SU-DHL-6 (cell line): ENCODE measurements at regions not wholly inside any gene's neighbourhood (a gene's known extent, or its start where the extent isn't known, plus 50 kb on each side); places are given as distances from the start of the nearest gene placed in this dataset.
"Not testable (repeated sequence)": the region's sequence is repeated elsewhere in the genome, so short reads cannot be mapped to it uniquely, and the experiment has no call there.

Experiments used
- H2AFZ ChIP-seq: fragments of 200-600 bp; sonication (generic); 2 replicates; pipeline ENCODE4 v1.6.1; 2014; ENCODE audit warnings: low read depth, mild to moderate bottlenecking, moderate library complexity, mixed read lengths, antibody characterized with exemption, low read length; ENCODE audit not compliant: severe bottlenecking
- H3F3A ChIP-seq: fragments of 200-600 bp; shearing (Covaris generic); 2 replicates; pipeline ENCODE4 v1.6.0; 2016; ENCODE audit warnings: antibody characterized with exemption, mild to moderate bottlenecking; ENCODE audit not compliant: insufficient read depth
- H3K27ac ChIP-seq: fragments of 200-600 bp; sonication (generic); 2 replicates; pipeline ENCODE4 v1.5.1; 2016; ENCODE audit warnings: low read depth, mild to moderate bottlenecking, low read length, moderate library complexity, mixed read lengths
- H3K27me3 ChIP-seq: fragments of 200-600 bp; sonication (generic), shearing (Covaris generic); 2 replicates; pipeline ENCODE4 v1.6.0; 2014; ENCODE audit warnings: mild to moderate bottlenecking, low read length
- H3K36me3 ChIP-seq: fragments of 200-600 bp; sonication (generic); 2 replicates; pipeline ENCODE4 v1.6.1; 2014; ENCODE audit warnings: mild to moderate bottlenecking, low read length, mixed read lengths
- H3K4me2 ChIP-seq: fragments of 300-600, 200-600 bp; shearing (Covaris generic), sonication (generic); 2 replicates; pipeline ENCODE4 v1.6.0; 2014; ENCODE audit warnings: low read length, low read depth, mild to moderate bottlenecking; ENCODE audit not compliant: poor library complexity, severe bottlenecking
- H3K4me3 ChIP-seq: fragments of 200-600 bp; sonication (generic); 2 replicates; pipeline ENCODE4 v1.5.1; 2014; ENCODE audit warnings: antibody characterized with exemption, low read length, mild to moderate bottlenecking, mixed read lengths; ENCODE audit not compliant: insufficient read depth, poor library complexity, severe bottlenecking
- H3K79me2 ChIP-seq: fragments of 200-600 bp; sonication (generic); 2 replicates; pipeline ENCODE4 v1.6.1; 2014; ENCODE audit warnings: mild to moderate bottlenecking, low read length, moderate library complexity; ENCODE audit not compliant: insufficient read depth
- H3K9ac ChIP-seq: fragments of 200-600 bp; sonication (generic); 2 replicates; pipeline ENCODE4 v1.7.0; 2014; ENCODE audit warnings: mild to moderate bottlenecking, low read length
- H3K9me2 ChIP-seq: fragments of 200-600 bp; sonication (generic); replicated peaks from 2 replicates; pipeline ENCODE4 v1.6.1; 2014; ENCODE audit warnings: low read length; ENCODE audit not compliant: insufficient read depth
- H3K9me3 ChIP-seq: fragments of 200-600 bp; sonication (generic); 2 replicates; pipeline ENCODE4 v1.6.1; 2014; ENCODE audit warnings: low read length, mixed read lengths; ENCODE audit not compliant: insufficient read depth
- H4K20me1 ChIP-seq: fragments of 200-600 bp; sonication (generic); 2 replicates; pipeline ENCODE4 v1.6.1; 2014; ENCODE audit warnings: low read depth, mild to moderate bottlenecking, antibody characterized with exemption, low read length, moderate library complexity, mixed read lengths
- CTCF ChIP-seq: fragments of 200-600 bp; sonication (generic); IDR thresholded peaks from one replicate; pipeline ENCODE4 v1.5.1; 2017; ENCODE audit warnings: antibody characterized with exemption, mild to moderate bottlenecking, low read length, moderate library complexity; ENCODE audit not compliant: insufficient read depth, poor library complexity, severe bottlenecking
- EZH2phosphoT487 ChIP-seq: fragments of 200-600 bp; sonication (generic), shearing (Covaris generic); conservative IDR thresholded peaks from 2 replicates; pipeline ENCODE4 v1.6.1; 2018; ENCODE audit warnings: mild to moderate bottlenecking, antibody characterized with exemption, low read length, moderate library complexity, mixed read lengths

- Histone ChIP-seq H3K9me2 (no peaks in the 10 kb centered on the region), H3K27ac (no peak overlapping the region), H2AFZ (no peak overlapping the region), H3K9me3 (no peaks in the 10 kb centered on the region), H3K4me3 (no peak overlapping the region), H3K4me2 (no peak overlapping the region), H3K36me3 (no peaks in the 10 kb centered on the region), H4K20me1 (no peaks in the 10 kb centered on the region), H3K9ac (no peak overlapping the region), H3K79me2 (no peaks in the 10 kb centered on the region), H3K27me3 (no peaks in the 10 kb centered on the region), H3F3A (no peaks in the 10 kb centered on the region)
- TF ChIP-seq CTCF: no peak
Measured at GRCh38 chr6:81589465-81590313, 162.8 kb downstream of the TENT5A start.

- not testable (repeated sequence) for H3K27me3 ChIP-seq, H3K9ac ChIP-seq, H2AFZ ChIP-seq, H3K36me3 ChIP-seq, H3K9me2 ChIP-seq, H3F3A ChIP-seq, H4K20me1 ChIP-seq, H3K9me3 ChIP-seq, H3K79me2 ChIP-seq, H3K27ac ChIP-seq, H3K4me2 ChIP-seq, H3K4me3 ChIP-seq
Measured at GRCh38 chr6:81585686-81586085, 166.8 kb downstream of the TENT5A start.

GRCh38 chr6:81584156-81584555 lies 168.3 kb downstream of the TENT5A start:
- H3K9me3 ChIP-seq, H3K9me2 ChIP-seq, H3K9ac ChIP-seq, H3K79me2 ChIP-seq, H3K27me3 ChIP-seq, H3K4me2 ChIP-seq, H2AFZ ChIP-seq, H4K20me1 ChIP-seq, H3F3A ChIP-seq, H3K27ac ChIP-seq, H3K4me3 ChIP-seq, H3K36me3 ChIP-seq: not testable (repeated sequence)

GRCh38 chr6:81575442-81575841 lies 177.0 kb downstream of the TENT5A start:
- H4K20me1 ChIP-seq: no peaks in the 10 kb centered on the region
- H3K9me2 ChIP-seq: no peaks in the 10 kb centered on the region
- H3K36me3 ChIP-seq: no peaks in the 10 kb centered on the region
- H2AFZ ChIP-seq: no peak overlapping the region
- H3K79me2 ChIP-seq: no peaks in the 10 kb centered on the region
- H3K27me3 ChIP-seq: no peaks in the 10 kb centered on the region
- no peak overlapping the region for H3K4me2 ChIP-seq
- H3K4me3 ChIP-seq: no peak overlapping the region
- H3K9ac ChIP-seq: no peak overlapping the region
- H3K9me3 ChIP-seq: no peaks in the 10 kb centered on the region
- no peak overlapping the region for H3K27ac ChIP-seq
- H3F3A ChIP-seq: no peaks in the 10 kb centered on the region
- no peak for TF ChIP-seq EZH2phosphoT487
- no peak for TF ChIP-seq CTCF
